ENCODE measurements at regions not wholly inside any gene's neighbourhood (a gene's known extent, or its start where the extent isn't known, plus 50 kb on each side); places are given as distances from the start of the nearest gene placed in this dataset.

DNA sequence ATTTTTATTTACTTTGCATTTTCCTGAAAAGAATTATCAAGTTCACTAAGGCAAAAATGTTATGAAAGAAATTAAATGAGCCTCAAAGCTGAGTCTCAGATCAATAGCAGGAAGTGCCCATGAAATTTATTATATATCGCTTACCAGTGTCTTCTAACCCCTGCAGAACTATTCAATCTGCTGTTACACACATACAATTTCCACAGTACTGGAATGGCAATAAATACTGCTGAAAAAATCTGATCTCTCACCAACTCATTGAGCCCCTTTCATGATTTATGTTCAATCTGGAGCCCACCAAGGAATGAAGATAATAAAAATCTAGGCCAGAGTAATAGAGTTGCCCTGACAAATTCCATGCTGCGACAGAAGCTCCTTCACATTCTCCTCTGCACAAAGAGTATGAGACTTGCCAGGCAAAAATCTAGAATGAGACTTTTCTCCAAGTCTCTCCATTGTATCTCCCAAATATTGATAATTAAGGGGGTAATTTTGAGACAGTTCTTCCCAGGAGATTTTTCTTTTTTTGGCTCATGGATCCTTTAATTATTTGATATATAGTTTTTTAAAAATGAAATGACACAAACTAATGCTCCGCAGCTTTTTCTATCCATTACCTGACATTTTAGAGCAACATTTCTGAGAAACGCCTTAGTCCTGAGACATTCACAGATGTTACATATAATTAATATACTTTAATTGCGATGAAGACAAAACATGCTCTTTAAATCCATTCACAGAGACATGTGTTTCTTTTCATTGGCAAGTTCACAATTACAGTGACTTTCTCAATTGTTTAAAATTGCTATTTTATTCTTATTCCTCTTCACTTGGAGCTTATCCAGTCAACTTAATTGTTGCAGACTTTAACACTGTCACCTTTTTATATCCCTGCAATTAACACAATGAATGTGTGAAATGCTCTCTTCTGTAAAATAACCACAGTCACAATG lies 1020.4 kb downstream of the CBLN2 start:
- no peak for DNase-seq (ENCODE audit: low read depth)

DNA sequence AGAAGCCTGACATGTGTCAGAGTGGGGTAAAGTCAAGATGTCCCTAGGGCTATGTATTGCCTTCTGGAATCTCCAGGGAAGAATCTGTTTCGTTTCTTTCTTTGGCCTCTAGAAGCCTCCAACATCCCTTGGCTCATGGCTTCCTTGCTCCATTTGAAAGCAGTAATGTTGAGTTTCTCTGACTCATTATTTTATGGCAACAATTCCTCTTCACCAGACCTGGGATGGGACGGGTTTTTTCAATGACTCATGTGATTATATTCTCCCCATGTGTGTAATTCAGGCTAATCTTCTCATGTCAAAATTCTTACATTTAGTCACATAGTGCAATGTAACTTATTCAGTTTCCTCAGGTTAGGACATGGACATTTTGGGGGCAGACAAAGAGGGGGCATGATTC lies 1038.6 kb downstream of the CBLN2 start:
- DNase-seq (ENCODE audit: low read depth), result no peak

DNA sequence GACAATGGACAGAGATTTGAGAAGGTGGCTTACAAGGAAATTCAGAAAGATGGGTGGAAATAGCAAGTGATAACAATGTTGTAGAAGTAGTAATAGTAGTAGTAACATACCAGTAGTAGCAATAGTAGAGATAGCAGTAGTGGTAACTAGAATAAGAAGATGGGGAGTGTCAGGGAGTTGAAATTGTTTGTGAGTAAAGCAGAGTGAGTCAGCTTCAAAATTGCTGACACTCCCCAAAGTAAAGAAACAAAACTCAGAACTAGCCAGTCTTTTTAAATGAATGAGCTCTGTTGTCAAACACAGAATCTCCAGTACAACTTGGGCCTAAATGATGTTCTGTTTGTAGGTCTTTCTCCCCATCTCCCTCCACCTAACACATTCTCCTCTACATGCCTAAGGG lies 1040.9 kb downstream of the CBLN2 start:
- DNase-seq (ENCODE audit: low read depth), result no peak

DNA sequence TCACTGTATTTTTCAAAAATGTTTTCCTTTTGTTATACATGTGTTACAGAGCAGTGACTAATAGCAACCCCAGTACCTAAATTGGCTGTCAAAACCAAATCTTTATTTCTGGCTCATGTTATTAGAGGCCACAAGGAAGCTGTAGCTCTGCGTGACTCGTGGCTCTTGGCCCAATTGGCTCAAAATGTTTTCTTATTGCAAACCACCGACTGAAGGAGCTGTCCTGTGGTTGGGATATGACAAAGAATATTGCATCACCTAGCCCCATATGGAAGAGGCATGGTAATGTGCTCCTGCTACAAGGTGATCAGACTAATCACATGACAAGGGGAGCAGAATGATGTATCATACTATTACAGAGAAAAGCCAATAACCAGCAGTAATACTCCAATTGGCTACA lies 1058.5 kb downstream of the CBLN2 start:
- DNase-seq (ENCODE audit: low read depth), result no peak

DNA sequence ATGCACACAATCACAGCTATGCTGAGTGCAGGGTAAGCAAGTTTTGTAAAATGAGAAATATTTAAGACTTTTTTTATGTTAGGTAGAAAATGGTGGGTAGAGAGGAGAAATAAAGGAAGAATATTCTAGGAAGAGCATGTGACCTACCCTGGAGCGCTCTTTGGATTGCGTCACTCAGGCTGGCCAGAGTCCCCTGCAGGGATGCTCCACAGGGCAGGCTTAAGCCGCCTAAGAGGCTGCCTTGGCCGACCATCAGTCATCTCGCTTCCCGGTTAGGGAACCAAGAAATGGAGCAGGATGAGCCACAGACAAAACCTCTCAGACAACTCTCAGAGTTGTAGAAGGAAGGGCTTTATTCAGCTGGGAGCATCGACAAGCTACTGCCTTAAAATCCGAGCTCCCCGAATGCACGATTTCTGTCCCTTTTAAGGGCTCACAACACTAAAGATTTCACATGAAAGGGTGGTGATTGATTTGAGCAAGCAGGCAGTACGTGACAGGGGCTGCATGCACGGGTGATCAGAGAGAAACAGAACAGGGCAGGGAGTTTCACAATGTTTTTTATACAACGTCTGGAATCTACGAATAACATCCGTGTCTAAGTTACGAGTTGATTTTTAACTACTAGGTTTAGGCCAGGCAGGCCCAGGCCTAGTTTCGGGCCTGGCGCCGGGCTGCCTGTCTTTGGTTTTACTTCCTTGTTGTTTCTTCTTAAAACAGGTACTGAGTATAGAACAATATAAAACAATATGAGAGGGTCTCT lies 1072.0 kb downstream of the CBLN2 start:
- no peak for DNase-seq (ENCODE audit: low read depth)

DNA sequence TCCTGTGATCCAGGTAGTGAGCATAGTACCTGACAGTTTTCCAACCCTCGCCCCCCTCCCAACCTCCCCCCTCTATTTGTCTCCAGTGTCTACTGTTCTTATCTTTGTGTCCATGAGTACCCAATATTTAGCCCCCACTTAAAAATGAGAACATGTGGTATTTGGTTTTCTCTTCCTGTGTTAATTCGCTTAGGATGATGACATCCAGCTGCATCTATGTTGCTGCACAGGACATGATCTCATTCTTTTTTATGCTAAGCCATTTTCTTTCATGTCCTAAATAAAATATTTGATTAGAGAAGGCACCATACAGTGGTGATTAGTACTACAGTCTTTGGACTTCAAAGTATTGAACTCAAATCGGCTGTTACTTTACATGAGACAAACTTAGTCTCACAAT lies 1087.9 kb downstream of the CBLN2 start:
- DNase-seq (ENCODE audit: low read depth), result no peak

DNA sequence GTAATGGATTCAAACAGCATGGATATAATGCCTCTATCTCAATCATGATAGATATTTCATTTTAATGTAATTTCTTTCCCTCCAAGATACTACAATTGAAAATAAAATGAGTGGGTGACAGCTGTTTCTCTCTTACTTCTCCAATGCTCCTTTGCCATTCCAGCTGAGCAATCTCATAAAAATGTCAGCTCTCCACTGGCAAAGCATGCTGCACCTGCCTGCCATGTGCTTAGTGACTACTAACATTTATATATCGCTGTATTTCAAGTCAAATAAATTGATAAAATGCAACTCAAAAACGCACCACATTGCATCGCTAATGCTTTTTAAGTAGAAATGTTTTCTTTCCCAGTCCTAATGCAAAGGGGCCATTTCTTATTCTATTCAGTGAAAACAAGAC lies 1093.9 kb downstream of the CBLN2 start:
- DNase-seq (ENCODE audit: low read depth), result no peak

DNA sequence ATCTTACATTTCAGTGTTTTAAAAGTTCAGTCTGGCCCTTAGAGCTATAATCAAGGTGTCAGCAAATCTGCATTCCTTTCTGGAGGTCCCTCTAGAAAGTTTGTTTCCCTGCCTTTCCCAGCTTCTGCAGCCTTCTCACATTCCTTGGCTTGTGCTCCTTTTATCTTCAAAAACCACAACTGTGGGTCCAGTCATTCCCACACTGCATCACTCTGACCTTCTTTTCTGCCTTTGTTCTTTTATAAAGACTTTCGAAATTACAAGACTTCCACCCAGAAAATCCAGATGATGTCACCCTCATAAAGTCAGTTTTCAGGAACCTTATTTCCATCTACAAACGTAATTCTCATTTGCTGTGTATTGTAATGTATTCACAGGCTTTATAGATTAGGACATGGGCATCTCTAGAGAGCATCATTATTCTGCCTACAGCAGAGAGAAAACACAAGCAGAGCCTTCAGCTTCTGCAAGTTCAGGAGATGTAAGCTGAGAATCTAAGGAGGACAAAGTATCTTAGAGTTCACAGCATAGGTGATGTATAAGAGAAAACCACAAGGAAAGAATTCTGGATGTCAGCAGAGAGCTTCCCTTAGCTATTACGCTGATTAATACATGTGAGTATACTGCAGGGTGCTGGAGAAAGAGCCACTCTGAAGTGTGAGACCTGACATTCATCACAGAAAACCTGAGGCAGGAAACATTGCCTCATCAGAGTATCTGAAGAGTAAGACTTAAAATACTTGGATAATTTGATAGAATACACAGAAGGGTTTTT lies 1100.2 kb downstream of the CBLN2 start:
- no peak for DNase-seq (ENCODE audit: low read depth)

DNA sequence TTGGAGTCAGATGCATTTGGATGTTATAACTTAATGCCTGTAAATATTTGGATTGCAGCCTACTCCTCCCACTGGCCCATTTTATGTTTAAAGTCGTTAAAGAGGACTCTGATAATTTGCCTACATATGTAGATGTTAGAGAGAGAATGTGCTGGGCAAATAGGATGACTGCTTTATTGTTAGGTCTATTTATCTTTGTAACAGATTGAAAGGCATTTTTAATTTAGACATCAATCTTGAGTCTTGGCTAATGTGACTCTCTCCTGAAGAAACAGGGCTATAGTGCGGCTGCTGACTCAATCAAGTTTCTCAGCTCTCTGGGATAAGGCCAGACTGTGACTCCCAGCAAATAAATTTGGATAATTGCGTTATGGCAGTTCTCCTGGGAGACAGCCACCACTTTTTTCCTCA lies 1101.4 kb downstream of the CBLN2 start:
- no peak for DNase-seq (ENCODE audit: low read depth)

DNA sequence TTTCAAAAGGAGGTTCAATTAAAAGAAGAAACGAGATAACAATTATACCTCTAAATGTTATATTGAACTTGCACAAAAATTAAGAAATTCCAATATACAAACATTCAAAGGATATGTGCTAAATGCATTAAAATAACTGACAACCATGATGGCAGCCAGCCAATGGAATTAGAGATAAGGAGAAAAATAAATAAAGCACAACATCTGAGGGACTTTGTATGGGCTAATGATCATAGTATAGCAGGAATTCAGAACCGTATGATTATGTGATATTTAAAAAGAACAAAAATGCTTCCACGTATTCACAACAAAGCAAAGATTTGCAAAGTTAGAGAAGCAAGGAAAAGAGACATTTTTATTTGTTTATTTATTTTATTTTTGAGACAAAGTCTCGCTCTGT lies 1103.0 kb downstream of the CBLN2 start:
- DNase-seq (ENCODE audit: low read depth), result no peak

DNA sequence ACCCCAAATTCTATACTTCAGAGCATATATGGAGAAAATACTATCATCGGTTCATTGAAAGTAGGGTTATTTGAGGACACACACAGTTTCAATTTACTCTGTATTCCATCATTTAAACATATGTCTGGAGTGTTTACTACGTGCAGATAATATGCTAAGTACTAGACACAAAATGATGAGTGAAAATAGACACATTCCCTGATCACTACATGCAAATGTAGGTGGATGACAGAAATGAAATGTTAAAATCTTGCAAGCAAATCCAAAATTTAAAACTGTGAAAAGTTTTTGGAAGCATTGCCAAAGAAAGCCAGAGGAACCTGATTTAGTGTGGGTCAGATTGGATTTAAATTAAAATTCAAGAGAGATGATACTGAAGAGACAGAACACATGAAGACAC lies 1106.6 kb downstream of the CBLN2 start:
- no peak for DNase-seq (ENCODE audit: low read depth)

DNA sequence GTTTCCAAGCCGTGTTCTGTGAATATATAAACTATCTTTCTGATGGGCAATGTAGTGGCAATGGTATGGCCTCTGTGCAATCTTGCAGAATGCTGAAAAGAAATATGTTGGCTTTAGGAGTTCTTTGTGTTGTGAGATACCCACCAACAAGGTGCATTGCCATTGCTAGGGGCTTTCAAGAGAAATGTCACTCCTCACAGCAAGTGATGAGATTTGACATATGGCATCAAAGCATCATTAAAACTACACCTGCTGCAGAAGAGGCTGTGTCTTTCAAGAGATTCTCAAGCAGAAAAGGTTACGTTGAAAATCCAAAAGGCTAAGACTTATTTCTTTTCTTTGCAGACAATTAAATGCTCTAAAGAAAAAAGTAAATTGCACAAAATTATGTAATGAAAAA lies 1110.8 kb downstream of the CBLN2 start:
- no peak for DNase-seq (ENCODE audit: low read depth)

DNA sequence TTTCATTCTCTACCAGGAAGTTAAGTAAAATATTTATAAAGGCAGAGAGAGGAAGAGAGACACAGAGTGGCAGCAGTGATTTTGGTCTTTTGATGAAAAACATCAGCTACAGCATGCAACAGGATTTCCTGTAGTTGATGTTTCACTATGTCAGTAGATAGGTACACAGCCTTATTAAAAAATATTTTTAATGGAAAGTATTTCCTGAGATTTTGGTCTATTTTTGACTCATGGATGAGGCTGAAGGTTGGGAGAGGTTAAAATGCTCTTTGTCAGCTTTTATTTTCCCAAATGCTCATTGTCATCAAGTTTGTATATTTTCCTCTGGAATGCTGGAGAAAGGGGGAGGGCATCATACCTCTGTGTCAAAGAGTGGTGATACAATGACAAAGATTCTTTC lies 1112.5 kb downstream of the CBLN2 start:
- DNase-seq (ENCODE audit: low read depth), result no peak

DNA sequence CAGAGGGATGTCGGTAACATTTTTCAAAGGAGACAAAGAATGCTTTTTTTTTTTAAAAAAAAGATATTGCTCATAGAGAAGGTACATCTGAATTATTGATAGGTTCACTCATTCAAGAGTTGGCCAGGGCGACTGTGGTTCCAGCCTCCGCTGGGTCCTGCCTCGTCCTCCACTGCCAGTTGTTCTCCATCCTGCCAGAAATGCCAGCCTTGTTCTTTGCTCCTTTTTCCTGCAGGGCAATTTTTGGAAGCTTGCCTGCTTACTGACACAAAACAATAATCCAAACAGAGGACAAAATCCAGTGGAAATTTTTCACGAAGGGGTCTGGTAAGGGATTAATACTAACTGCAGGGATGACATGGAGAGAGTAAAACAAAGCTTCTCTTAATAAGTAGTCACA lies 1113.0 kb downstream of the CBLN2 start:
- no peak for DNase-seq (ENCODE audit: low read depth)

DNA sequence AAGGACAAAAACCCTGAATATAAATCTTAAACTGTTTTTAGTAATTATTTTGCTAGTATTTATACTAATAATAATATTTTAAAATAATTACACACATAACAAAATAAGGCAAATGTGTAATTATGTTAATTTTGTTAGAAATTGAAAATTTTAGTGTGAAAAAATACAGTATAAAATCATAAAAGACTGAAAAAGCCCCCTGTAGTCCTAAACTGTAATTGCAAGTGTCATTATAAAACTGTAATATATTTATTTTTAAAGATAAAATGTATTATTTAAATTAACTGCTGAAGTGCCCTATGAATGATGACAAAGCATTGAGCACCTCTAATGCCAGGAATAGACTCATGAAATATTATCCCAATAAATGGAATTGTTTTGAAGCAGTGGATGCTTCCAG lies 1117.7 kb downstream of the CBLN2 start:
- no peak for DNase-seq (ENCODE audit: low read depth)

DNA sequence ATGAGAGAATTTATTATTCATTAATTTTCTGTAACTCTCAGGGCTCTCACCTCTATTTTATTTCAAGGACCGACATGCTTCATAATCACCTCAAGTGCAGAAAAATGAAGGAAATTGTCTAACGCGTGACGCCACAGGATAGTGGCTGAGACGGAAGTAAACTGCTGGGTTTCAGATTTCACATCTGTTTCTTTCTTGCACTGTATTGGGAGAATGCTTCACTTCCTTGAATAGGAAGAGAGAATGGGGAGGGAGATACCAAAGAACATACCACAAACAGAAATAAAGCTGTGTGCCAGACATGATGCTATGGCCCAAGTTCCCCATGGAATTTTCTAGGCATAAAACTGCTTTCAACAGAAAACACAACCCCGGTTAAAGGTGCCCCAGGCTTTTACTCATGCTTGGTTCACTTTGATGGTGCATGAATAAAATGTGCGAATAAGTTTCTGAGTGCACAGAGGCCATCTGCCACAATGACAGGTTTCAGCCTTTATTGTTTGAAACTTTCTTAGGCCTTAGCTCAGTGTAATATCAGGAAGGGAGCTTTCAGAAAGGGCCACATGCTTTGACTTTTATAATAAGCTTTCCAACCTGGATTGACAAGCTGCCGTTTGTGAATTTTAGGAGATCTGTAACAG lies 1116.4 kb downstream of the SOCS6 start:
- DNase-seq (ENCODE audit: low read depth), result no peak

DNA sequence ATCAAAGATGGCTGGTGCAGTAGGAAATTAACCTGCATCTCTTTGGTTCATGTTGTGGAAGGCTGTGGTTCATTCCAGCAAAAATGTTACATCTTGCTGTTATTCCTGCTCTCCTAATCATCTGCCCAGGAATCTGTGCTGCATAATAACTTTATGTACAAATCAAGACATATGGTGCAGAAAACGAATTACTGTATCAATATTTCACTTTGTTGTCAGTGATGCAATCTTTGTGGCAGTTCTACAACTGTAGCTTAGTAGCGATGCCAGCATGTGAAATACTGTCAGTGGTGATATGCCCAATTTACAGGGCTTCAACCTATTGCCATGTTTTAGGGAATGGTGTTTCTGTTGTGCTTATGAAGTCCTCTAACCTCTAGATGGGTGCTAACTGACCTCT lies 1114.7 kb downstream of the SOCS6 start:
- DNase-seq (ENCODE audit: low read depth), result no peak

DNA sequence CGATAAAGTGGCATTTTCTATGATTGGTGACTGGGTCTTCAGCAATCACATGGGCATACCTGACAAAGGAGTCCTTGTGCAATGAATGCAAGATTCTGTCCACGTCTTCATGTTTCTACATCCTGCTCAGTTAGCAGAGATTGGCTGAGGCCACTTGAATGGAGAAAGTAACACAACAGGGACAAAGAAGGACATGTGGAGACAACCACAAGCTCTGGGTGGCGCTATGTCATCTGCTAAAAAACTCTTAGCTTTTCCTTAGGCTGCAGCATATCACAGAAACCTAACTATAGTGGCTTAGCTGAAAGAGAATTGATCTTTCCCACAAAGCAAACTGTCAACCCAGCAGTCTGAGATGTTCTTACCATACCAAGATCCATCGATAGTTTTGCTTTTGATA lies 1109.7 kb downstream of the SOCS6 start:
- DNase-seq (ENCODE audit: low read depth), result no peak

DNA sequence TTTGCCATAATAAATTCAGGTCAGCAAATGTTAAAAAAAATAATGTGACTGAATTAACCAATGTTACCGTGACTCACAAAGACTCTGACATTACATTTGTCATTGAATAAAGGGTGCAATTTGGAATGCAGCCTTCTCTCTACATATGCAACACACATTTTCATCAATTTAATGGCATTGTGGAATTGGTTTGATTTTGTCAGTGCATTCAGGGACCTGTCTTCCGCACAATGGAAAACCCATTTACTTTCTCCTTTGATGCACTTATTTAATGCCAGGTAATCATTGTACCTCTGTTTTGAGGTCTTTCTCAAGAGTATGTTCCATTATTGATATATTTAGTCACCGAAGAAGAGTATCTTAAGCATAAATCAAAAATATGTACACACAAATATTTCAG lies 1099.3 kb downstream of the SOCS6 start:
- no peak for DNase-seq (ENCODE audit: low read depth)

DNA sequence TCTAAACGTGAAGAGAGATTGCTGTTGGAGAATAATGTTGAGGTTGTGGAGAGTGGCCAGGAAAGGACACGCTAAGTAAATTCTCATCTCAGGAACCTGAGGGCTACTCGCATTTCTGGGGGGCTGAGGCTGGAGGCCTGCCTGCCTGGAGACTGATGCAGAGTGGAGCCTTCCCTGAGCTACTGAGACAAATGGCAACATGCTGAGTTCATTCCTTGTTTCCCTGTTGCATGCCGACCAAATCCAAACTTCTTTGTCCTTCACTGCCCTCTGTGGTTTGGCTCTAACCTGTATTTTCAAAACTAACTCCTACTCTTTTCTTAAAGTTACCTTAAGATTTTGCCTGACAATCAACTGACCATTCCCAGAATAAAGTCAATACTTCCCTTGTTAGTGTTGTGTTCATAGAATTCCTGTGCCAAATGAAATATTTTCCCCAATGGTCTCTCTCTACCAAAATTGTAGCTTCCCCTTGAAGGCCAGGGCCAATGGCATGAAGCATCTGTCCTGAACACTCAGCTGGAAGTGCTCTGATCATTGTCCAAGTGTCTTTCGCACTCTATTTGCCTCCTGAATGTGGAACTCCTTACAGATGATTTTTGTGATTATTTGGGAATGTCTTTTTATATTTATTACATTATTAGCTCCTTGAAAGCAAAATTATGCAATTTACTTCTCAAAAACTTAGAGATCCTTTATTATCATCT lies 1085.6 kb downstream of the SOCS6 start:
- no peak for DNase-seq (ENCODE audit: low read depth)

DNA sequence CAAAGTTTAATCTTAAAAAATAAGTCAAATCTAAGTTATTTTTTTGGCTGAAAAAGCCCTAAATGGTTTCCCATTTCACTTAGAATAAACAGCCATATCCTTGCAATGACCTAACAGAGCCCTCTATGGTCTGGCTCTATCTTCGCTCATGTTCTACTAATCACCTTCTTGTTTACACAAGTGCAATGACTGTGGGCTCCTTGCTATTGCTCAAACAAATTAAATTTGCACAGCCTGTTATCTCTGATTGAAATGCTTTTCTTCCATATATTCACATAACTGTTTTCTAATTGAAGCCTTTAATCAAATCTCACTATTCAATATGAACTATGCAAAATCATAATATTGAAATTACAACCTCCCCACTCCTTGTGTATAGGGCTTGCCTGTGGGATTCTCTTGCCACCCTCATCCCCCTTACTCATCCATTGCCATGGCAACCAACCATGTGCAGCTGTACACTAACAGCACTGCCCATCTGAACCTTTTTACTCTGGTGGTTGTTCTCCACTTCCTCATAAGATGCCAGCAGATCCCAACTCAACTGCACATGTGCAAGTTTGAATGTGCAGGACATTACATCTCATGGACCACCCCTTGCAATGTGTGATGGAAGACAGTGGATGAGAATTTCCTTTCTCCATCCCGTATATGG lies 1083.2 kb downstream of the SOCS6 start:
- no peak for DNase-seq (ENCODE audit: low read depth)
